H9 (cell line): ENCODE measurements at regions not wholly inside any gene's neighbourhood (a gene's known extent, or its start where the extent isn't known, plus 50 kb on each side); places are given as distances from the start of the nearest gene placed in this dataset.

Experiments
- DNase-seq: peaks from one replicate; pipeline ENCODE4 v3.0.0-alpha.2; 2017
- H2AFZ ChIP-seq: one replicate; pipeline ENCODE4 v1.6.1; 2013; ENCODE audit warnings: mild to moderate bottlenecking, low read length, control low read depth, moderate library complexity
- H2AK5ac ChIP-seq: 2 replicates; pipeline ENCODE4 v1.6.1; 2013; ENCODE audit warnings: low read length, control low read depth, mixed read lengths; ENCODE audit not compliant: insufficient read length
- H2BK120ac ChIP-seq: one replicate; pipeline ENCODE4 v1.6.1; 2013; ENCODE audit warnings: low read depth, mild to moderate bottlenecking, low read length, control low read depth, inconsistent platforms; ENCODE audit not compliant: poor library complexity, severe bottlenecking
- H2BK12ac ChIP-seq: 2 replicates; pipeline ENCODE4 v1.6.1; 2013; ENCODE audit warnings: low read length, control low read depth, mixed read lengths, low read depth; ENCODE audit not compliant: insufficient read length
- H2BK15ac ChIP-seq: 2 replicates; pipeline ENCODE4 v1.6.1; 2013; ENCODE audit warnings: low read depth, low read length, control low read depth
- H2BK20ac ChIP-seq: one replicate; pipeline ENCODE4 v1.6.1; 2013; ENCODE audit warnings: low read depth, mild to moderate bottlenecking, low read length, control low read depth, inconsistent platforms; ENCODE audit not compliant: poor library complexity, severe bottlenecking
- H2BK5ac ChIP-seq: 2 replicates; pipeline ENCODE4 v1.6.1; 2013; ENCODE audit warnings: low read length, control low read depth, mixed read lengths; ENCODE audit not compliant: insufficient read length
- H3K14ac ChIP-seq: 2 replicates; pipeline ENCODE4 v1.6.1; 2013; ENCODE audit warnings: low read length, control low read depth; ENCODE audit not compliant: insufficient read depth
- H3K18ac ChIP-seq: 2 replicates; pipeline ENCODE4 v1.6.1; 2013; ENCODE audit warnings: low read depth, mild to moderate bottlenecking, mixed read lengths, low read length, control low read depth; ENCODE audit not compliant: insufficient read length
- H3K23ac ChIP-seq: 2 replicates; pipeline ENCODE4 v1.6.1; 2013; ENCODE audit warnings: low read length, control low read depth, mixed read lengths, low read depth; ENCODE audit not compliant: insufficient read length
- H3K23me2 ChIP-seq: 2 replicates; pipeline ENCODE4 v1.6.1; 2013; ENCODE audit warnings: low read depth, mild to moderate bottlenecking, mixed read lengths, low read length, control low read depth; ENCODE audit not compliant: insufficient read length, poor library complexity, severe bottlenecking
- H3K27ac ChIP-seq: 2 replicates; pipeline ENCODE4 v1.5.1; 2013; ENCODE audit warnings: low read length, control low read depth, mixed read lengths, low read depth; ENCODE audit not compliant: insufficient read length
- H3K27me3 ChIP-seq: 2 replicates; pipeline ENCODE4 v1.6.1; 2013; ENCODE audit warnings: low read length, control low read depth, inconsistent platforms; ENCODE audit not compliant: insufficient read depth
- H3K4ac ChIP-seq: 2 replicates; pipeline ENCODE4 v1.6.1; 2013; ENCODE audit warnings: low read depth, mild to moderate bottlenecking, control low read depth, inconsistent platforms, low read length, moderate library complexity
- H3K4me1 ChIP-seq: 2 replicates; pipeline ENCODE4 v1.6.1; 2013; ENCODE audit warnings: low read length, control low read depth, inconsistent platforms; ENCODE audit not compliant: insufficient read depth
- H3K4me2 ChIP-seq: 2 replicates; pipeline ENCODE4 v1.6.1; 2013; ENCODE audit warnings: low read length, control low read depth, mixed read lengths; ENCODE audit not compliant: insufficient read length, insufficient read depth
- H3K56ac ChIP-seq: 2 replicates; pipeline ENCODE4 v1.6.1; 2013; ENCODE audit warnings: low read depth, mild to moderate bottlenecking, mixed read lengths, low read length, control low read depth; ENCODE audit not compliant: insufficient read length
- H3K79me1 ChIP-seq: 2 replicates; pipeline ENCODE4 v1.6.1; 2013; ENCODE audit warnings: low read depth, mild to moderate bottlenecking, moderate library complexity, low read length, control low read depth, inconsistent platforms; ENCODE audit not compliant: insufficient read depth, poor library complexity, severe bottlenecking
- H3K79me2 ChIP-seq: 2 replicates; pipeline ENCODE4 v1.6.1; 2013; ENCODE audit warnings: low read length, control low read depth, inconsistent platforms; ENCODE audit not compliant: insufficient read depth
- H3K9ac ChIP-seq: 2 replicates; pipeline ENCODE4 v1.6.1; 2013; ENCODE audit warnings: low read length, control low read depth, mixed read lengths; ENCODE audit not compliant: insufficient read length; ENCODE audit errors: extremely low read depth
- H3K9me3 ChIP-seq: one replicate; pipeline ENCODE4 v1.6.1; 2013; ENCODE audit warnings: low read depth, low read length, inconsistent platforms; ENCODE audit not compliant: control insufficient read depth
- H3T11ph ChIP-seq: one replicate; pipeline ENCODE4 v1.6.1; 2013; ENCODE audit warnings: mild to moderate bottlenecking, low read length, control low read depth, inconsistent platforms
- H4K20me1 ChIP-seq: one replicate; pipeline ENCODE4 v1.6.1; 2013; ENCODE audit not compliant: control insufficient read depth, insufficient read length, insufficient read depth
- H4K5ac ChIP-seq: 2 replicates; pipeline ENCODE4 v1.6.1; 2013; ENCODE audit warnings: low read depth, mild to moderate bottlenecking, mixed read lengths, low read length, control low read depth; ENCODE audit not compliant: insufficient read length
- H4K8ac ChIP-seq: replicated peaks from 2 replicates; pipeline ENCODE4 v1.6.1; 2013; ENCODE audit warnings: low read length, control low read depth, mixed read lengths, low read depth; ENCODE audit not compliant: insufficient read length
- H4K91ac ChIP-seq: 2 replicates; pipeline ENCODE4 v1.6.1; 2013; ENCODE audit warnings: low read depth, mild to moderate bottlenecking, moderate library complexity, mixed read lengths, low read length, control low read depth; ENCODE audit not compliant: insufficient read length
- H3K27ac Mint-ChIP-seq, 3 experiments: 2 replicates in 2 of 3; 3 replicates in 1 of 3; pipeline ENCODE4 v1.8.0; 2020 to 2021; ENCODE audit warnings: mixed read lengths in 3 of 3, mild to moderate bottlenecking in 1 of 3, moderate library complexity in 1 of 3
- H3K27me3 Mint-ChIP-seq: 2 replicates; pipeline ENCODE4 v1.8.0; 2021; ENCODE audit warnings: low read depth, mild to moderate bottlenecking, moderate library complexity, mixed read lengths
- H3K36me3 Mint-ChIP-seq, 3 experiments: 2 replicates in 2 of 3; 3 replicates in 1 of 3; pipeline ENCODE4 v1.8.0; 2020 to 2021; ENCODE audit warnings: low read depth in 3 of 3, mixed read lengths in 3 of 3; ENCODE audit not compliant: insufficient read depth in 1 of 3
- H3K4me1 Mint-ChIP-seq, 2 experiments: 2 replicates each; pipeline ENCODE4 v1.8.0; 2020; ENCODE audit warnings: mixed read lengths in 2 of 2
- H3K4me3 Mint-ChIP-seq, 2 experiments: 2 replicates in 1 of 2; 3 replicates in 1 of 2; pipeline ENCODE4 v1.8.0; 2020 to 2021; ENCODE audit warnings: mild to moderate bottlenecking in 2 of 2, mixed read lengths in 2 of 2, moderate library complexity in 1 of 2
- H3K9me3 Mint-ChIP-seq, 2 experiments: 2 replicates in 1 of 2; 3 replicates in 1 of 2; pipeline ENCODE4 v1.8.0; 2020; ENCODE audit warnings: mild to moderate bottlenecking in 2 of 2, mixed read lengths in 2 of 2, moderate library complexity in 1 of 2
- WGBS: extraction: QIAGEN DNeasy Blood & Tissue Kit; methylation state at CpG from one replicate; pipeline ENCODE4 v1.1.7; 2013; ENCODE audit warnings: missing lambda C conversion rate, low lambda C conversion rate, mixed read lengths; ENCODE audit not compliant: insufficient read length; ENCODE audit errors: extremely low coverage; 5-methylcytosine and 5-hydroxymethylcytosine counted together
- TF ChIP-seq, protein P1 (sequence below): fragments of 200-600 bp; sonication (generic); conservative IDR thresholded peaks from 3 replicates; pipeline ENCODE4 v1.8.0; 2021; ENCODE audit warnings: antibody characterized with exemption, mild to moderate bottlenecking

DNA sequence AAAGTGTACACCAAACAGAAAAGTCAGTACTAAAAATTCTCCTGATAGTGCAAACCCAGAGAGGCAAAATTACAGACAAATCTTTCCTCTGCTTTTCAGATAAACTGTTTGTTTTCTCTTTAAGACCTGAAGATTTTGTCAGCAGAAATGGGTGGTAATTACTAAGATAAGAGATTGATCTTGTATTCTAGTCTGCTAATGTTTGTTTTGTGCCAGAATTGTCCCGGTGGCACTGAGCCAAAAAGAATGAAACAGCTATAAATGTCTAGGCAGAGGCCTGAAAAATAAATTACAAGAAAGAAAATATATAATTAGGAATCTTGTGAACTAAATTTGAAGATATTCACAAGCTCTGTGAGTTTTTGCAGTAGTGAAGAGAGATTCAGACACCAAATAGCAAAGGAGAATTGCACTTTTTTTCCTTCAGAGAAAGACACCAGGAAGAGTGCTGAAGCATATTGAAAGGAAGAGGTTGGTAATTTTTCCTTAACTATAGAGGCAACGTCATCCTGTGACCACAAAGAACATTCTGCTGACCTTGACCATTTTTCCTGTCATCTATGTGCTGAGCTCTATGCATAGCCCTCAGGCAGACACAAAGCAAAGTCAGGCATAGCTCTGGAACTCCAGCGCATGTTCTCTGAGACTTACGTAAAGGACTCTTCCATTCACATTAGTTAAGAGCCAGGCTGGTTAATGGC, 314.5 kb upstream of the RASGEF1B start:
- Histone ChIP-seq H4K5ac (no peak overlapping the region), H3K23me2 (no peaks in the 10 kb centered on the region), H2BK120ac (no peak overlapping the region), H3K27me3 (no peaks in the 10 kb centered on the region), H3K79me1 (no peaks in the 10 kb centered on the region), H2BK12ac (no peak overlapping the region), H4K20me1 (no peaks in the 10 kb centered on the region), H2AFZ (no peak overlapping the region), H3K4me1 (no peaks in the 10 kb centered on the region), H3K79me2 (no peaks in the 10 kb centered on the region), H4K91ac (no peak overlapping the region), H3K27ac (no peak overlapping the region), H3K56ac (no peak overlapping the region), H2BK5ac (no peak overlapping the region), H3K9me3 (no peaks in the 10 kb centered on the region), H3K9ac (no peak overlapping the region), H3K4ac (no peak overlapping the region), H2BK15ac (no peak overlapping the region), H3T11ph (no peak overlapping the region), H2AK5ac (no peak overlapping the region), H3K23ac (no peak overlapping the region), H3K4me2 (no peak overlapping the region), H3K18ac (no peak overlapping the region), H4K8ac (no peak overlapping the region), H3K14ac (no peak overlapping the region), H2BK20ac (no peak overlapping the region)
- WGBS: no CpG with 5 or more reads among the region's 4 CpGs
- no peaks in the 10 kb centered on the region for H3K9me3 Mint-ChIP-seq
- TF ChIP-seq, protein P1, sequence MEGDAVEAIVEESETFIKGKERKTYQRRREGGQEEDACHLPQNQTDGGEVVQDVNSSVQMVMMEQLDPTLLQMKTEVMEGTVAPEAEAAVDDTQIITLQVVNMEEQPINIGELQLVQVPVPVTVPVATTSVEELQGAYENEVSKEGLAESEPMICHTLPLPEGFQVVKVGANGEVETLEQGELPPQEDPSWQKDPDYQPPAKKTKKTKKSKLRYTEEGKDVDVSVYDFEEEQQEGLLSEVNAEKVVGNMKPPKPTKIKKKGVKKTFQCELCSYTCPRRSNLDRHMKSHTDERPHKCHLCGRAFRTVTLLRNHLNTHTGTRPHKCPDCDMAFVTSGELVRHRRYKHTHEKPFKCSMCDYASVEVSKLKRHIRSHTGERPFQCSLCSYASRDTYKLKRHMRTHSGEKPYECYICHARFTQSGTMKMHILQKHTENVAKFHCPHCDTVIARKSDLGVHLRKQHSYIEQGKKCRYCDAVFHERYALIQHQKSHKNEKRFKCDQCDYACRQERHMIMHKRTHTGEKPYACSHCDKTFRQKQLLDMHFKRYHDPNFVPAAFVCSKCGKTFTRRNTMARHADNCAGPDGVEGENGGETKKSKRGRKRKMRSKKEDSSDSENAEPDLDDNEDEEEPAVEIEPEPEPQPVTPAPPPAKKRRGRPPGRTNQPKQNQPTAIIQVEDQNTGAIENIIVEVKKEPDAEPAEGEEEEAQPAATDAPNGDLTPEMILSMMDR: no peak
- H3K4me1 Mint-ChIP-seq: no peaks in the 10 kb centered on the region
- H3K27ac Mint-ChIP-seq: no peak overlapping the region; a peak in 1 of 7 replicates
- no peaks in the 10 kb centered on the region for H3K27me3 Mint-ChIP-seq
- H3K36me3 Mint-ChIP-seq: no peaks in the 10 kb centered on the region
- no peak overlapping the region for H3K4me3 Mint-ChIP-seq
- DNase-seq: no peak
